Loucy (cell line): ENCODE measurements at regions not wholly inside any gene's neighbourhood (a gene's known extent, or its start where the extent isn't known, plus 50 kb on each side); places are given as distances from the start of the nearest gene placed in this dataset.

Experiments
- H2AFZ ChIP-seq: fragments of 200-600 bp; sonication (generic); 2 replicates; pipeline ENCODE4 v1.6.0; 2016; ENCODE audit warnings: antibody characterized with exemption, mild to moderate bottlenecking, low read length, moderate library complexity
- H3F3A ChIP-seq: fragments of 200-600 bp; 2 replicates; pipeline ENCODE4 v1.6.0; 2016; ENCODE audit warnings: antibody characterized with exemption, low read depth, mild to moderate bottlenecking
- H3K27me3 ChIP-seq: fragments of 200-600 bp; sonication (generic); 2 replicates; pipeline ENCODE4 v1.6.1; 2014; ENCODE audit warnings: low read length, mild to moderate bottlenecking; ENCODE audit not compliant: insufficient read depth, poor library complexity, severe bottlenecking
- H3K36me3 ChIP-seq: fragments of 200-600 bp; sonication (generic); 2 replicates; pipeline ENCODE4 v1.6.1; 2016; ENCODE audit warnings: low read length; ENCODE audit not compliant: insufficient read depth
- H3K4me1 ChIP-seq: fragments of 200-600 bp; sonication (generic); 2 replicates; pipeline ENCODE4 v1.5.1; 2014; ENCODE audit warnings: low read length, mild to moderate bottlenecking; ENCODE audit not compliant: insufficient read depth, poor library complexity, severe bottlenecking
- H3K4me2 ChIP-seq: fragments of 200-600 bp; sonication (generic); 2 replicates; pipeline ENCODE4 v1.6.0; 2014; ENCODE audit warnings: antibody characterized with exemption, low read length, low read depth, mild to moderate bottlenecking; ENCODE audit not compliant: poor library complexity, severe bottlenecking
- H3K4me3 ChIP-seq: fragments of 200-600 bp; sonication (generic); 2 replicates; pipeline ENCODE4 v1.5.1; 2014; ENCODE audit warnings: low read length, mild to moderate bottlenecking, mixed read lengths; ENCODE audit not compliant: poor library complexity, severe bottlenecking
- H3K79me2 ChIP-seq: fragments of 200-600 bp; sonication (generic); 2 replicates; pipeline ENCODE4 v1.6.1; 2014; ENCODE audit warnings: low read length; ENCODE audit not compliant: insufficient read depth
- H3K9ac ChIP-seq: fragments of 200-600 bp; sonication (generic); 2 replicates; pipeline ENCODE4 v1.6.0; 2014; ENCODE audit warnings: mild to moderate bottlenecking, low read depth, low read length, moderate library complexity; ENCODE audit not compliant: poor library complexity, severe bottlenecking
- H3K9me2 ChIP-seq: fragments of 200-600 bp; sonication (generic); replicated peaks from 2 replicates; pipeline ENCODE4 v1.6.1; 2016; ENCODE audit warnings: low read depth, low read length, mixed read lengths
- H3K9me3 ChIP-seq: fragments of 200-600 bp; sonication (generic); 2 replicates; pipeline ENCODE4 v1.6.1; 2014; ENCODE audit warnings: mild to moderate bottlenecking, antibody characterized with exemption, low read length, low read depth; ENCODE audit not compliant: insufficient read depth
- H4K20me1 ChIP-seq: fragments of 200-600 bp; sonication (generic); 2 replicates; pipeline ENCODE4 v1.6.0; 2014; ENCODE audit warnings: antibody characterized with exemption, low read length, mild to moderate bottlenecking; ENCODE audit not compliant: insufficient read depth, poor library complexity, severe bottlenecking
- CTCF ChIP-seq: fragments of 200-600 bp; sonication (generic); conservative IDR thresholded peaks from 2 replicates; pipeline ENCODE4 v1.5.1; 2014; ENCODE audit warnings: mild to moderate bottlenecking, antibody characterized with exemption, low read length
- EZH2phosphoT487 ChIP-seq: fragments of 200-600 bp; IDR thresholded peaks from 2 replicates; pipeline ENCODE4 v1.6.1; 2018; ENCODE audit warnings: antibody characterized with exemption, mild to moderate bottlenecking, moderate library complexity, borderline replicate concordance

- Histone ChIP-seq H3K79me2 (no peaks in the 10 kb centered on the region), H3F3A (no peaks in the 10 kb centered on the region), H3K9me3 (no peaks in the 10 kb centered on the region), H3K9ac (no peak overlapping the region), H4K20me1 (no peaks in the 10 kb centered on the region), H3K9me2 (no peaks in the 10 kb centered on the region), H3K4me2 (no peak overlapping the region), H3K4me3 (no peak overlapping the region), H3K36me3 (no peaks in the 10 kb centered on the region), H3K27me3 (no peaks in the 10 kb centered on the region), H2AFZ (no peak overlapping the region), H3K4me1 (no peaks in the 10 kb centered on the region)
- TF ChIP-seq CTCF (no peak), EZH2phosphoT487 (no peak)
Observed at GRCh38 chr4:29175291-29175690, 1544.9 kb upstream of the PCDH7 start.

GRCh38 chr4:29199025-29199424, 1521.1 kb upstream of the PCDH7 start:
- H3F3A ChIP-seq, result no peaks in the 10 kb centered on the region
- no peaks in the 10 kb centered on the region for H3K4me1 ChIP-seq
- H2AFZ ChIP-seq, result no peak overlapping the region
- no peak overlapping the region for H3K4me2 ChIP-seq
- no peaks in the 10 kb centered on the region for H3K27me3 ChIP-seq
- H3K4me3 ChIP-seq, result no peak overlapping the region
- H3K79me2 ChIP-seq, result no peaks in the 10 kb centered on the region
- no peaks in the 10 kb centered on the region for H3K9me2 ChIP-seq
- no peaks in the 10 kb centered on the region for H4K20me1 ChIP-seq
- TF ChIP-seq EZH2phosphoT487, result no peak
- TF ChIP-seq CTCF, result no peak
- no peak overlapping the region for H3K9ac ChIP-seq
- H3K36me3 ChIP-seq, result no peaks in the 10 kb centered on the region
- no peaks in the 10 kb centered on the region for H3K9me3 ChIP-seq

- H3K9me2 ChIP-seq, result no peaks in the 10 kb centered on the region
- H3K79me2 ChIP-seq, result no peaks in the 10 kb centered on the region
- no peaks in the 10 kb centered on the region for H3F3A ChIP-seq
- H3K4me3 ChIP-seq, result no peak overlapping the region
- H3K9me3 ChIP-seq, result no peaks in the 10 kb centered on the region
- H2AFZ ChIP-seq, result no peak overlapping the region
- TF ChIP-seq EZH2phosphoT487, result no peak
- no peak for TF ChIP-seq CTCF
- H3K4me2 ChIP-seq, result no peak overlapping the region
- no peak overlapping the region for H3K9ac ChIP-seq
- H3K4me1 ChIP-seq, result no peaks in the 10 kb centered on the region
- H3K27me3 ChIP-seq, result no peaks in the 10 kb centered on the region
- no peaks in the 10 kb centered on the region for H3K36me3 ChIP-seq
- H4K20me1 ChIP-seq, result no peaks in the 10 kb centered on the region
Observed at GRCh38 chr4:29199485-29199884, 1520.7 kb upstream of the PCDH7 start.
